Adrenal gland (tissue), 9 donors: ENCODE measurements at regions not wholly inside any gene's neighbourhood (a gene's known extent, or its start where the extent isn't known, plus 50 kb on each side); places are given as distances from the start of the nearest gene placed in this dataset.

ENCODE experiments used
- DNase-seq, 7 donors: peaks; one replicate each; pipeline ENCODE4 v3.0.0-alpha.2; 2019 to 2020
- H3K27ac ChIP-seq, 5 donors: fragments of 200-600 bp; sonication (generic) in 4 of 5; 1 replicate in 3 of 5; 2 replicates in 2 of 5; pipeline versions ENCODE4 v1.5.1 to v1.8.0; 2016 to 2020; ENCODE audit warnings: mild to moderate bottlenecking in 1 of 5
- H3K27me3 ChIP-seq: fragments of 200-600 bp; 2 replicates; pipeline ENCODE4 v1.8.0; 2021
- H3K36me3 ChIP-seq, 2 donors: fragments of 200-600 bp; replicated peaks in 1 of 2; 1 replicate in 1 of 2; 2 replicates in 1 of 2; pipeline versions ENCODE4 v1.5.1 to v1.8.0; 2018 to 2022
- H3K4me1 ChIP-seq, 2 donors: fragments of 200-600 bp; replicated peaks in 1 of 2; 1 replicate in 1 of 2; 2 replicates in 1 of 2; pipeline versions ENCODE4 v1.5.1 to v1.8.0; 2018 to 2021
- H3K4me3 ChIP-seq, 4 donors: fragments of 200-600 bp; sonication (generic) in 3 of 4; one replicate each; pipeline ENCODE4 v1.5.1; 2016 to 2018
- H3K9me3 ChIP-seq, 3 donors: fragments of 200-600 bp; sonication (generic) in 1 of 3; replicated peaks in 1 of 3; 1 replicate in 2 of 3; 2 replicates in 1 of 3; pipeline versions ENCODE4 v1.5.1 to v1.8.0; 2016 to 2021
- POLR2A ChIP-seq, 2 donors: fragments of 450-650 bp; IDR thresholded peaks; one replicate each; pipeline ENCODE4 v1.6.1; 2017; ENCODE audit warnings: antibody characterized with exemption in 2 of 2, mild to moderate bottlenecking in 2 of 2, moderate library complexity in 1 of 2
- WGBS, 4 donors: extraction: QIAGEN DNeasy Blood & Tissue Kit in 2 of 4; methylation state at CpG; one replicate each; pipeline versions ENCODE4 v1.1.5 to v1.1.7; 2013 to 2017; 5-methylcytosine and 5-hydroxymethylcytosine counted together
- intact Hi-C, 2 donors: fragments of 100-400 bp; cut with DNase I; formaldehyde crosslinking; loops; one replicate each; pipeline versions ENCODE4 v1.14.1 to v1.15.0; 2022 to 2023
- TF ChIP-seq, protein P1 (sequence below), 6 experiments: fragments of 450-650 bp in 4 of 6; fragments of 200-600 bp in 2 of 6; sonication (generic) in 1 of 6; IDR thresholded peaks; 1 replicate in 5 of 6; 2 replicates in 1 of 6; pipeline versions ENCODE4 v1.5.1 to v1.8.0; 2016 to 2021; ENCODE audit warnings: antibody characterized with exemption in 6 of 6, mild to moderate bottlenecking in 2 of 6, moderate library complexity in 1 of 6
- donor health status: healthy with polysubstance abuse.
- donor health status: Bipolar disorder and iron deficiency.
- donor health status: DM: yes; HTN: yes; CAD: no.
- donor health status: DM: no; HTN: no; CAD: no.
- donor health status: DM: no; HTN: no; CAD: no.

GRCh38 chr1:110771245-110772022 is 96.7 kb upstream of the KCNA3 start:
- H3K9me3 ChIP-seq, result no peaks in the 10 kb centered on the region
- no peaks in the 10 kb centered on the region for H3K4me1 ChIP-seq
- H3K27me3 ChIP-seq, result no peaks in the 10 kb centered on the region
- no peaks in the 10 kb centered on the region for H3K36me3 ChIP-seq
- DNase-seq, result no peak
- intact Hi-C loops, result no loop called here
- WGBS, 4 donors, result 75 to 93% (median 81%) methylated on average over 2 of the region's 2 CpGs
- no peak overlapping the region for H3K4me3 ChIP-seq
- TF ChIP-seq POLR2A (IDR thresholded peaks at IDR 0.05), result no peak
- TF ChIP-seq, protein P1, sequence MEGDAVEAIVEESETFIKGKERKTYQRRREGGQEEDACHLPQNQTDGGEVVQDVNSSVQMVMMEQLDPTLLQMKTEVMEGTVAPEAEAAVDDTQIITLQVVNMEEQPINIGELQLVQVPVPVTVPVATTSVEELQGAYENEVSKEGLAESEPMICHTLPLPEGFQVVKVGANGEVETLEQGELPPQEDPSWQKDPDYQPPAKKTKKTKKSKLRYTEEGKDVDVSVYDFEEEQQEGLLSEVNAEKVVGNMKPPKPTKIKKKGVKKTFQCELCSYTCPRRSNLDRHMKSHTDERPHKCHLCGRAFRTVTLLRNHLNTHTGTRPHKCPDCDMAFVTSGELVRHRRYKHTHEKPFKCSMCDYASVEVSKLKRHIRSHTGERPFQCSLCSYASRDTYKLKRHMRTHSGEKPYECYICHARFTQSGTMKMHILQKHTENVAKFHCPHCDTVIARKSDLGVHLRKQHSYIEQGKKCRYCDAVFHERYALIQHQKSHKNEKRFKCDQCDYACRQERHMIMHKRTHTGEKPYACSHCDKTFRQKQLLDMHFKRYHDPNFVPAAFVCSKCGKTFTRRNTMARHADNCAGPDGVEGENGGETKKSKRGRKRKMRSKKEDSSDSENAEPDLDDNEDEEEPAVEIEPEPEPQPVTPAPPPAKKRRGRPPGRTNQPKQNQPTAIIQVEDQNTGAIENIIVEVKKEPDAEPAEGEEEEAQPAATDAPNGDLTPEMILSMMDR (IDR thresholded peaks at IDR 0.05), result no peak
- no peak overlapping the region for H3K27ac ChIP-seq

DNA sequence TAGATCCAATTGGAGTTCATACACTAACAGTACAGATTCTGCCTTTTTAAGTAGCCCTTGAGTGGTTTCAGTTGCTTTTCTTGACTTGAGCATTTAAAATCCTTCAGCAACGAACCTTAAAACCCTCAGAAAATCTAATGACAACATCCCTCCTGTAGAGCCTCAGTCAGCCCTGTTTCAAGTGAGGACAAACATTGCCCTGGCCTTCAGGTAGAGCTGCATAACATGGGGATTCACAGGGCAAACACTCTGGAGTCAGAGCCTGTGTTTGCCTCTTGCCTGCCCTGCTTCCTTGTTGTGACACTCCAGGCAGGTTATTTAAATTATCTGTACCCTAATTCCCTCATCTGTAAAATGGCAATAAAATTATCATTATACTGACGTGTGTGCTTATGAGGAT is 96.1 kb upstream of the KCNA3 start:
- 46 to 58% (median 53%) methylated on average over 2 of the region's 2 CpGs for WGBS, 4 donors
- TF ChIP-seq, protein P1 (IDR thresholded peaks at IDR 0.05), result no peak
- no peak for TF ChIP-seq POLR2A (IDR thresholded peaks at IDR 0.05)

DNA sequence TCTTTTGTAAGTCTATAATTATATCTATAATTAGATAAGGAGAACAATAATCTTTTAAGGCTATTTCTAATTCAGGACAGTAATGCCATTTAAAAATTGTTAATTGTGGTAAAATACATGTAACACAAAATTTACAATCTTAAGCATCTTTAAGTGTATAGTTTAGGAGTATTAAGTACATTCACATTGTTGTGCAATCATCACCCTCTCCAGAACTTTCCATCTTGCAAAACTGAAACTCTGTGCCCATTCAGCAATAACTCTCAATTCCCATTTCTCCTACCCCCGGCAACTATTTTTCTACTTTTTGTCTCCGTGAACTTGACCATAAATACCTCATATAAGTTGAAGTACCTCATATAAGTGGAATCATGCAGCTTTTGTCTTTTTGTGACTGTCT is 93.9 kb upstream of the KCNA3 start:
- no peak overlapping the region for H3K4me3 ChIP-seq
- H3K4me1 ChIP-seq, result no peaks in the 10 kb centered on the region
- no peak overlapping the region for H3K27ac ChIP-seq
- DNase-seq, result no peak
- intact Hi-C loops, result loop anchor here (5.0 to 10.0 kb wide), 2 partner anchors 241 to 244 kb away; no protein-coding TSS in a partner anchor
- H3K36me3 ChIP-seq, result no peaks in the 10 kb centered on the region
- H3K27me3 ChIP-seq, result no peaks in the 10 kb centered on the region
- no peaks in the 10 kb centered on the region for H3K9me3 ChIP-seq
- 28 to 47% (median 33%) methylated on average over 2 of the region's 2 CpGs for WGBS, 4 donors
- TF ChIP-seq, protein P1 (IDR thresholded peaks at IDR 0.05), result no peak
- TF ChIP-seq POLR2A (IDR thresholded peaks at IDR 0.05), result no peak

More for the DNA sequence above, 96.1 kb upstream of the KCNA3 start:
- intact Hi-C loops, result no loop called here
- no peak for DNase-seq
- Histone ChIP-seq H3K4me1 (no peaks in the 10 kb centered on the region), H3K27me3 (no peaks in the 10 kb centered on the region), H3K9me3 (no peaks in the 10 kb centered on the region), H3K36me3 (no peaks in the 10 kb centered on the region), H3K27ac (no peak overlapping the region), H3K4me3 (no peak overlapping the region)

DNA sequence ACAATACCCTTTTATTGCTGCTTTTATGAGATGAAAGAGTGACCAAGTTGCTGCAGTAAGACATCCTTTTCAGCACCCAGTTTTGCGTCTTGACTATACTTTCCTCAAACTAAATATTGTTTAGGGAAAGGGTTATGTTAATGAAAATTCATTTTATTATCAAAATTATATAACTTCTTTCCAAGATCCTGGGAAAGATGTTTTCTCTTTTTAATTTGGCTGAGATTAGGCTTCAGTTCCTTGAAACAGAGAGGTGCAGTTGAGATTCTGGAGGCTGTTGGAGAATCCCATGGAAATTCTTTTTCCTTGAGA is 91.6 kb upstream of the KCNA3 start:
- H3K4me1 ChIP-seq, result no peaks in the 10 kb centered on the region
- no peaks in the 10 kb centered on the region for H3K36me3 ChIP-seq
- intact Hi-C loops, result loop anchor here (2.0 to 10.0 kb wide), 3 partner anchors 135 to 241 kb away; no protein-coding TSS in a partner anchor
- DNase-seq, result no peak
- H3K27ac ChIP-seq, result no peak overlapping the region
- no peak for TF ChIP-seq POLR2A (IDR thresholded peaks at IDR 0.05)
- TF ChIP-seq, protein P1 (IDR thresholded peaks at IDR 0.05), result no peak
- H3K4me3 ChIP-seq, result no peak overlapping the region
- peaks cover 6% of the 10 kb centered on the region for H3K27me3 ChIP-seq
- H3K9me3 ChIP-seq, result no peaks in the 10 kb centered on the region
- 5 to 14% (median 7%) methylated on average over 1 of the region's 1 CpG for WGBS, 4 donors
